ENCODE measurements at regions not wholly inside any gene's neighbourhood (a gene's known extent, or its start where the extent isn't known, plus 50 kb on each side); places are given as distances from the start of the nearest gene placed in this dataset.

GRCh38 chr5:116861666-116862065, 287.0 kb upstream of the SEMA6A start:
- H3K36me3 ChIP-seq (ENCODE audit: control insufficient read depth in 2 of 2, insufficient read depth in 2 of 2, low read length in 1 of 2), result no peaks in the 10 kb centered on the region
- ChIA-PET RAD21 (ENCODE audit: unreplicated experiment) (no interaction called here), CTCF (interaction anchor here (0.5 to 1.1 kb wide), 3 partner anchors 9 to 157 kb away, joined by 3 to 4 read pairs (median 3); no protein-coding TSS in a partner anchor), SMC1A (ENCODE audit: uncharacterized antibody, unreplicated experiment) (interaction anchor here (1.5 to 2.2 kb wide), 2 partner anchors 10 to 88 kb away, joined by 3 to 6 read pairs; no protein-coding TSS in a partner anchor), POLR2A (no interaction called here)
- intact Hi-C loops (cut with micrococcal nuclease; ENCODE audit: unreplicated experiment) (no loop called here), in situ Hi-C loops (cut with MboI) (no loop called here)
- no peak overlapping the region for H3K4me3 ChIP-seq
- no peak overlapping the region for H2AFZ ChIP-seq (ENCODE audit: control insufficient read depth, low read depth, low read length)
- no peaks in the 10 kb centered on the region for H3K79me2 ChIP-seq (ENCODE audit: control insufficient read depth, insufficient read depth, low read length)
- no peak for TF ChIP-seq NRF1 (conservative IDR thresholded peaks at IDR 0.05; ENCODE audit: low read depth, low read length)
- no peak for TF ChIP-seq TAF1 (IDR thresholded peaks at IDR 0.05; ENCODE audit: borderline replicate concordance, low read depth, low read length)
- TF ChIP-seq JUND (IDR thresholded peaks at IDR 0.05; ENCODE audit: low read depth, low read length), result no peak
- no peak for TF ChIP-seq MTA3 (IDR thresholded peaks at IDR 0.05; ENCODE audit: borderline replicate concordance, low read length)
- no peak for TF ChIP-seq TCF12 (IDR thresholded peaks at IDR 0.05; ENCODE audit: low read depth, low read length)
- H3K9ac ChIP-seq (ENCODE audit: control insufficient read depth, insufficient read depth, low read length), result no peak overlapping the region
- FAIRE-seq, result no peak
- no peaks in the 10 kb centered on the region for H3K9me3 ChIP-seq (replicated peaks; ENCODE audit: control insufficient read depth, insufficient read depth, low read length)
- H3K4me2 ChIP-seq (ENCODE audit: control insufficient read depth, insufficient read depth), result no peak overlapping the region
- no peaks in the 10 kb centered on the region for H3K27me3 ChIP-seq (replicated peaks in 1 of 2; ENCODE audit: control insufficient read depth in 2 of 2, insufficient read depth in 2 of 2, low read length in 1 of 2)
- DNase-seq (ENCODE audit: low read depth, low spot score), result no peak
- H3K4me1 ChIP-seq (ENCODE audit: control insufficient read depth, insufficient read depth, low read length), result no peaks in the 10 kb centered on the region
- WGBS (ENCODE audit: insufficient coverage, insufficient replicate concordance, low lambda C conversion rate, missing lambda C conversion rate), result 0% methylated on average over 2 of the region's 2 CpGs
- ATAC-seq, result no peak; the same call in 1 of the 3 replicates
- no peaks in the 10 kb centered on the region for H4K20me1 ChIP-seq (ENCODE audit: control insufficient read depth, insufficient read depth)
- no peak overlapping the region for H3K27ac ChIP-seq (ENCODE audit: control insufficient read depth, insufficient read depth)
- BruUV-seq (replicated peaks), result no TSS peak

GRCh38 chr5:116861097-116861496, 286.5 kb upstream of the SEMA6A start:
- ChIA-PET POLR2A (no interaction called here), CTCF (interaction anchor here (0.5 kb wide), 2 partner anchors 20 to 156 kb away, joined by 3 read pairs; no protein-coding TSS in a partner anchor), SMC1A (ENCODE audit: uncharacterized antibody, unreplicated experiment) (interaction anchor here (1.5 to 2.2 kb wide), 2 partner anchors 9 to 89 kb away, joined by 3 to 6 read pairs; no protein-coding TSS in a partner anchor), RAD21 (ENCODE audit: unreplicated experiment) (interaction anchor here (0.6 kb wide), 1 partner anchor 61 kb away, joined by 3 read pairs; no protein-coding TSS in a partner anchor)
- Histone ChIP-seq H3K27ac (ENCODE audit: control insufficient read depth, insufficient read depth) (no peak overlapping the region), H2AFZ (ENCODE audit: control insufficient read depth, low read depth, low read length) (no peak overlapping the region), H3K4me3 (no peak overlapping the region), H3K9me3 (replicated peaks; ENCODE audit: control insufficient read depth, insufficient read depth, low read length) (no peaks in the 10 kb centered on the region), H3K79me2 (ENCODE audit: control insufficient read depth, insufficient read depth, low read length) (no peaks in the 10 kb centered on the region), H3K9ac (ENCODE audit: control insufficient read depth, insufficient read depth, low read length) (no peak overlapping the region), H3K4me2 (ENCODE audit: control insufficient read depth, insufficient read depth) (no peak overlapping the region), H4K20me1 (ENCODE audit: control insufficient read depth, insufficient read depth) (no peaks in the 10 kb centered on the region), H3K27me3 (replicated peaks in 1 of 2; ENCODE audit: control insufficient read depth in 2 of 2, insufficient read depth in 2 of 2, low read length in 1 of 2) (no peaks in the 10 kb centered on the region), H3K36me3 (ENCODE audit: control insufficient read depth in 2 of 2, insufficient read depth in 2 of 2, low read length in 1 of 2) (no peaks in the 10 kb centered on the region), H3K4me1 (ENCODE audit: control insufficient read depth, insufficient read depth, low read length) (no peaks in the 10 kb centered on the region)
- BruUV-seq (replicated peaks), result no TSS peak
- intact Hi-C loops (cut with micrococcal nuclease; ENCODE audit: unreplicated experiment), result no loop called here
- WGBS (ENCODE audit: insufficient coverage, insufficient replicate concordance, low lambda C conversion rate, missing lambda C conversion rate), result 61% methylated on average over 3 of the region's 3 CpGs
- in situ Hi-C loops (cut with MboI), result no loop called here
- TF ChIP-seq NR2C1 (IDR thresholded peaks at IDR 0.05) (no peak), ZNF274 (IDR thresholded peaks at IDR 0.05; ENCODE audit: insufficient read depth, insufficient read length) (no peak), IRF5 (IDR thresholded peaks at IDR 0.05; ENCODE audit: borderline replicate concordance) (no peak), LARP7 (IDR thresholded peaks at IDR 0.05) (no peak), CBX3 (IDR thresholded peaks at IDR 0.05; ENCODE audit: borderline replicate concordance, low read depth) (no peak), KLF5 (IDR thresholded peaks at IDR 0.05; ENCODE audit: partially characterized antibody) (no peak), PKNOX1 (IDR thresholded peaks at IDR 0.05) (peak; percentile 50; the same call in 1 of the 2 replicates), ZBED1 (IDR thresholded peaks at IDR 0.05; ENCODE audit: borderline replicate concordance) (no peak)
- DNase-seq (ENCODE audit: low read depth, low spot score) (no peak), FAIRE-seq (no peak), ATAC-seq (no peak)

Data from GM12878 (cell line).